ENCODE measurements at regions not wholly inside any gene's neighbourhood (a gene's known extent, or its start where the extent isn't known, plus 50 kb on each side); places are given as distances from the start of the nearest gene placed in this dataset.

DNA sequence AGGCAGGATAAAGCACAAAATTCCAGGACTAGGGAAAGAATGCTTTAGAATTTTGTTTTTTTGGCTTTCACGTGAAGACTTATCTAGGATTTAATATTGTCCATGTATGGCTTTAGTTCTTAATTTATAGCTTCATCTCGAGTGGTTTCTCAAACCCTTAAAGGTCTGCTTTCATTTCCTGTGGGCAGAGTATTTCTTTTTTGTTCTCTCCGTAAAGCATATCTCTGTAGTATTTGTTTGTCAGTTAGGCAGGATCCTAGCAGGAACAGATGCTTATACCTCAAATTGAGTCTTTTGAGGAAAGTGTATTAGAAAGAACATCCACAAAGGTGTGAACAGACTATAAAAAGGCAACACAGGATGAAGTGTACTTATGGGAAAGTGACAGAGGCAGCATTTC, 697.1 kb upstream of the SEL1L start:
- TF ChIP-seq, protein P1, sequence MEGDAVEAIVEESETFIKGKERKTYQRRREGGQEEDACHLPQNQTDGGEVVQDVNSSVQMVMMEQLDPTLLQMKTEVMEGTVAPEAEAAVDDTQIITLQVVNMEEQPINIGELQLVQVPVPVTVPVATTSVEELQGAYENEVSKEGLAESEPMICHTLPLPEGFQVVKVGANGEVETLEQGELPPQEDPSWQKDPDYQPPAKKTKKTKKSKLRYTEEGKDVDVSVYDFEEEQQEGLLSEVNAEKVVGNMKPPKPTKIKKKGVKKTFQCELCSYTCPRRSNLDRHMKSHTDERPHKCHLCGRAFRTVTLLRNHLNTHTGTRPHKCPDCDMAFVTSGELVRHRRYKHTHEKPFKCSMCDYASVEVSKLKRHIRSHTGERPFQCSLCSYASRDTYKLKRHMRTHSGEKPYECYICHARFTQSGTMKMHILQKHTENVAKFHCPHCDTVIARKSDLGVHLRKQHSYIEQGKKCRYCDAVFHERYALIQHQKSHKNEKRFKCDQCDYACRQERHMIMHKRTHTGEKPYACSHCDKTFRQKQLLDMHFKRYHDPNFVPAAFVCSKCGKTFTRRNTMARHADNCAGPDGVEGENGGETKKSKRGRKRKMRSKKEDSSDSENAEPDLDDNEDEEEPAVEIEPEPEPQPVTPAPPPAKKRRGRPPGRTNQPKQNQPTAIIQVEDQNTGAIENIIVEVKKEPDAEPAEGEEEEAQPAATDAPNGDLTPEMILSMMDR (IDR thresholded peaks at IDR 0.05): no peak
- no peak for TF ChIP-seq POLR2A (IDR thresholded peaks at IDR 0.05)
- no peak for TF ChIP-seq POLR2AphosphoS5 (IDR thresholded peaks at IDR 0.05)

All from sigmoid colon (tissue), 4 donors.